ENCODE measurements at regions not wholly inside any gene's neighbourhood (a gene's known extent, or its start where the extent isn't known, plus 50 kb on each side); places are given as distances from the start of the nearest gene placed in this dataset.

DNA sequence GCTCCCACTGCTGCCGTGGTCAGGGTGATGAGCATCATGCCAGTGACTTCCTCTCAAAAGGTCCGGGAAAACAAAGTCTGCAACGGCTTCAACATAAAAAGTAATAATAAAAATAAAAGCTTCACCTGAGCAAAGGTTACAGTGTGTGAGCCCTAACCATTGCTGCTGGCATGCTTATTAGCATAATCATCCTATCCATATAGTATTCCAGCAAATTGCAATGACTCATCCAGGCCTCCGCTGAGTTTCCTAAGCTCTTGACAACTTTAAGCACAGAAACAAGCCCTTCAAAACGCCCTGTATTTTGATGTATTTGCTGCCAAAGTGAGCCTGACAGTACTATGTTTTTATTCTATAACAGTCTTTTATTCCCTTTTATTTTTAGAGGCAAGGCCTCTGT, 100.5 kb downstream of the AASDH start:
- TF ChIP-seq, protein P1, sequence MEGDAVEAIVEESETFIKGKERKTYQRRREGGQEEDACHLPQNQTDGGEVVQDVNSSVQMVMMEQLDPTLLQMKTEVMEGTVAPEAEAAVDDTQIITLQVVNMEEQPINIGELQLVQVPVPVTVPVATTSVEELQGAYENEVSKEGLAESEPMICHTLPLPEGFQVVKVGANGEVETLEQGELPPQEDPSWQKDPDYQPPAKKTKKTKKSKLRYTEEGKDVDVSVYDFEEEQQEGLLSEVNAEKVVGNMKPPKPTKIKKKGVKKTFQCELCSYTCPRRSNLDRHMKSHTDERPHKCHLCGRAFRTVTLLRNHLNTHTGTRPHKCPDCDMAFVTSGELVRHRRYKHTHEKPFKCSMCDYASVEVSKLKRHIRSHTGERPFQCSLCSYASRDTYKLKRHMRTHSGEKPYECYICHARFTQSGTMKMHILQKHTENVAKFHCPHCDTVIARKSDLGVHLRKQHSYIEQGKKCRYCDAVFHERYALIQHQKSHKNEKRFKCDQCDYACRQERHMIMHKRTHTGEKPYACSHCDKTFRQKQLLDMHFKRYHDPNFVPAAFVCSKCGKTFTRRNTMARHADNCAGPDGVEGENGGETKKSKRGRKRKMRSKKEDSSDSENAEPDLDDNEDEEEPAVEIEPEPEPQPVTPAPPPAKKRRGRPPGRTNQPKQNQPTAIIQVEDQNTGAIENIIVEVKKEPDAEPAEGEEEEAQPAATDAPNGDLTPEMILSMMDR (IDR thresholded peaks at IDR 0.05; ENCODE audit: extremely low read depth, missing control alignments): no peak
- DNase-seq (ENCODE audit: low spot score): no peak

DNA sequence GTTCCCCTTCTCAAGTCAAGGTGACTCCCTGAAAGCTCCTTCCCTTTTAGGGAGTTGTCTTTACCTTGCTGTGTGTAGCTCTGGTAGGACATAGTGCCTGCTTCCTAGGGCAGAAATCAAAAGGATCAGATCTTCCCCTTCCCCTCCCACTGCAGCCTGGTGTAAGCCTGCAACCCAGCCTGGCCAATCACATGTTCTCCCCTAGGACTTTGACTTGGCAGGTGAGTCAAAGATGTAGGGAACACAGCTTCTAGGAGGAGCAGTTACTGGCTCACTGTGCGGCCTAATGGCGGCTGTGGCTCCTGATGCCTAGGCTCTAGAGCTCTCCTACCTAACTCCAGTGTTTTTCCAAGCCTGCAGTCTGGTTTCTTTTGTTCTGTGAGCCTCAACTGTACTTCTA, 103.9 kb downstream of the AASDH start:
- DNase-seq (ENCODE audit: low spot score): no peak
- TF ChIP-seq, protein P1 (IDR thresholded peaks at IDR 0.05; ENCODE audit: extremely low read depth, missing control alignments): no peak

DNA sequence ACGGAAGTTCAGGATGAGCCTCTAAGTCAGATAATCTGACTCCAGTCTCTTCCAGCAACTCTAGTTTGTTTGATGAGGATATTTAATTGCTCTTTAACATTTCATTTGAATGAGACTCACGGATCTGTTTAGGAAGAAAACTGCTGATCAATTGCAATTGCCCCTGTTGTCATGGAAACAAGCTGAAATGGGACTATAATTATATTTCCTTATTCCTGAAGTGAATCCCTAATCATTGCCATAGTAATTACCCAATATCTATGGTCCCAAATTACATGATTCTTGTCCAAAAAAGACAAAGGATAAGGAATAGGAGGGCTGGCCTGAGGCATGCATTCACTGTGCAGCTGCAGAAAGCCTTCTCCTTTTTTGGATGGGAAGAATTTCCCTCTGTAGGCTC, 105.3 kb downstream of the AASDH start:
- TF ChIP-seq, protein P1 (IDR thresholded peaks at IDR 0.05; ENCODE audit: extremely low read depth, missing control alignments): no peak
- DNase-seq (ENCODE audit: low spot score): no peak

DNA sequence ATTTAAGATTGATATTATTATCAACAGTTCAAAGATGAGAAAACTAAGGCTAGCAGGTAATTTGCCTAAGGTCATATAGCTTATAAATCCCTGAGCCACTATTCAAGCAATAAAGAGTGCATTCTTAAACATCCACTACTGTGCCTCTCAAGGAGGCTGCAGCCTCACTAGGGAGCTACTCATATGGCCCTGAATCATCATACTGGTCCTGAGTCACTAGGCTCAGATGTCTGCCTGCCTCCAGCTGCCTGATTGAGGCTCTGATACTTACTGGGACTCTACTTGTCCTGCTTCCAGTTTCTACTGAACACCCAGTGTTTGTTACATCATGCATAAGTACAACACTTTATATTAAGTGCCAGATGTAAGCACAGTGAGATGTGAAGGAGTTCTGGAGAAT, 110.7 kb downstream of the AASDH start:
- DNase-seq (ENCODE audit: low spot score): no peak
- TF ChIP-seq, protein P1 (IDR thresholded peaks at IDR 0.05; ENCODE audit: extremely low read depth, missing control alignments): no peak

DNA sequence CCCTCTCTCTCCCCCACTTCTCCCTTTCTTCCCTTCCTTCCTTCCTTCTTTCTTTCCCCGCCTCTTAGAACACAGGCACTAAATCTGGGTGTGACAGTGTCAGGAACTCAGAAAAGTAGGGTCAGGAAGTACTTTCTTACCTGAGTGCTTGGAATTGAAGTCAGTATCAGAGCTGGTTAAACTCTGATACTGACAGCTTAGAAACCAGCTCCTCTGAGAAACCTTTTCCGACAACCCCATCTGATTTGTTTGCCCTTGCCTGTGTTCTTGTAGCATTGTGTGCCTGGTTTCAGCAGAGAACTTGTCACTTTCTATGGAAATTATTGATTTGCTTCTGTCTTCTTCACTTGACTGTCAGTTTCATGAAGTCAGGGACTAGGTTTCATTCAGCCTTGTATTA, 113.9 kb downstream of the AASDH start:
- TF ChIP-seq, protein P1 (IDR thresholded peaks at IDR 0.05; ENCODE audit: extremely low read depth, missing control alignments): no peak
- DNase-seq (ENCODE audit: low spot score): no peak

DNA sequence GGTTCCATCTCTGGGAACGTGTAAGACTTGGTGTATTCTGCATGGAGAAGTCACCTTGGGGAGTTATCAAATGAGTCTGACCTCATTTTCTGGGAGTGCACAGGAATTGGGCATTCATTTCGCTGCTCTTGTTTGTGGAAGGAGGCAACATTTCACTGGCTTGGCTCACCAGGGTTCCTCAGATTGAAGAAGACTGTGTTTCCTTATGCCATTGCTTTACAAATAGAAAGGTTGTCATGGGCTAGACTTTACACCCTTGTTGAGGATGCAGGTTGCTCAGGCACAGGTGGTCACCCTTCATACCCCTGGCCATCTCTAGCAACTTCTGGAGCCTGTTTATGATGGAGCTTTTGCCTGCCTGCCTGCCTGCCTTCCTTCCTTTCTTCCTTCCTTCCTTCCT, 114.4 kb downstream of the AASDH start:
- no peak for DNase-seq (ENCODE audit: low spot score)
- TF ChIP-seq, protein P1 (IDR thresholded peaks at IDR 0.05; ENCODE audit: extremely low read depth, missing control alignments): no peak

DNA sequence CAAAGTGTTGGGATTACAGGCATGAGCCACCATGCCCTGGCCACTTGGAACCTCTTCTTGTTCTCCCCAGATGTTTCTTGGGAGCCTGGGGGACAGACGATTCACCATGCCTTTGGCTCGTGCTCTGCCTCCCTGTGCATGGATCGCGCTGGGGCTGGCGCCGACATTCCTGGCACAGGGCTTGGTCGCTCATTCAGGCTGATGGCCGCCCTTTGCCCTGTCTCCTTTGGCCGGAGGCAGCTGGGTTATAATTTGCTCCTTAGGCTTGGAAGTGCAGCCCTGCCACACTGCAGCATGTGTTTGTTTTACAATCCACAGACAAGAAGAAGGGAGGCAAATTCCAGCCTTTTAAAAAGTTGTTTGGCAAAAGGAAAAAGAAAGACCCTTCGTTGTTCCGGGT, 115.3 kb downstream of the AASDH start:
- TF ChIP-seq, protein P1 (IDR thresholded peaks at IDR 0.05; ENCODE audit: extremely low read depth, missing control alignments): no peak
- no peak for DNase-seq (ENCODE audit: low spot score)

Measured in GM20000 (cell line).